ENCODE measurements at regions not wholly inside any gene's neighbourhood (a gene's known extent, or its start where the extent isn't known, plus 50 kb on each side); places are given as distances from the start of the nearest gene placed in this dataset.
A peak's percentile ranks its signal among the peaks of the same experiment; 100 is the strongest.

DNA sequence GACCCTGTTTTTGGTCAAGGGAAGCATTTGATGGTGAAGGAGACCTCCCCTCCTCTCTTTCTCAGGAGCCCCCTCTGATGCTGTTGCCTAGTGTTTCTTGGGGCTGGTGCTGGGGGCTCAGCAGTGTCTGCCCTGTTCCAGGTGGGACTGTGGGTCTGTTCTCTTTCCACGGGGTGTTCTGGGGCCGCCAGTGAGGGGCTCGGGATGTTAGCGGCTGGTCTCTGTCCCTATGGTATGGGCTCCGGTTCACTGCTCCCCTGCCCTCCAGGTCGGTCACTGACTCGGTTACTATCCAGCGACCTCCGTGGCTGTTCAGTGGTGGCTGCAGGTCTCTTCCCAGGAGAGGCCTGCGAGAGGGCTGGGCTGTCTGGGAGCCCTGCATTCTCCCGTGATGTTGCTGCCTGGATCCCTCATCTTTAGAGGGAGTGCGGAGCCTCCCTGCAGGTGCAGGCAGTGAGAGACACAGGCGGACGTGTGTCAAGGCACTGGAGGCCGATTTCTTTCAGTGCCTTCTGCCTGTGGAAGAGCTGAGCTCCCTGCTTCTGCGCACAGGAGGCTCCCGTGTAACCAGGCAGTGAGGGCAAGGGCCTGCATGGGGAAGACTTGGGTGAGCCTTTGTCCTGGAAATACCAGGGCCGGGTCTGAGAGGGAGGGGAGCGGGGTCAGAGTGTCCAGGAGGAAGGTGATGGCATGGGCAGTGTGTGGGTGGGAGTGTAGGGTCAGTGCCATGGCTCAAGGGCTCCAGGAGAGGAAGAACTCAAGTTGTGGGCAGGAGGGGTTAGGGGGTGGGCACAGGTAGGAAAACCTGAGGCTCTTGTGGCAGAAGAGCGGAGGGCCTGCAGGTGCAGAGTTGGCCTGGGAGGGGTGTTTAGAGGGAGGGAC, 362.6 kb downstream of the TMEM121 start:
- 79 to 83% (median 81%) methylated on average over 19 to 20 of the region's 20 CpGs for WGBS, 3 donors
- Histone ChIP-seq H3K27me3 (ENCODE audit: insufficient read depth in 3 of 3, low read length in 2 of 3) (no peaks in the 10 kb centered on the region), H3K27ac (no peak overlapping the region), H3K4me1 (no peaks in the 10 kb centered on the region), H3K9me3 (no peaks in the 10 kb centered on the region), H3K4me3 (no peak overlapping the region), H3K36me3 (ENCODE audit: insufficient read depth in 1 of 2, low read depth in 1 of 2) (no peaks in the 10 kb centered on the region)
- TF ChIP-seq, protein P1, sequence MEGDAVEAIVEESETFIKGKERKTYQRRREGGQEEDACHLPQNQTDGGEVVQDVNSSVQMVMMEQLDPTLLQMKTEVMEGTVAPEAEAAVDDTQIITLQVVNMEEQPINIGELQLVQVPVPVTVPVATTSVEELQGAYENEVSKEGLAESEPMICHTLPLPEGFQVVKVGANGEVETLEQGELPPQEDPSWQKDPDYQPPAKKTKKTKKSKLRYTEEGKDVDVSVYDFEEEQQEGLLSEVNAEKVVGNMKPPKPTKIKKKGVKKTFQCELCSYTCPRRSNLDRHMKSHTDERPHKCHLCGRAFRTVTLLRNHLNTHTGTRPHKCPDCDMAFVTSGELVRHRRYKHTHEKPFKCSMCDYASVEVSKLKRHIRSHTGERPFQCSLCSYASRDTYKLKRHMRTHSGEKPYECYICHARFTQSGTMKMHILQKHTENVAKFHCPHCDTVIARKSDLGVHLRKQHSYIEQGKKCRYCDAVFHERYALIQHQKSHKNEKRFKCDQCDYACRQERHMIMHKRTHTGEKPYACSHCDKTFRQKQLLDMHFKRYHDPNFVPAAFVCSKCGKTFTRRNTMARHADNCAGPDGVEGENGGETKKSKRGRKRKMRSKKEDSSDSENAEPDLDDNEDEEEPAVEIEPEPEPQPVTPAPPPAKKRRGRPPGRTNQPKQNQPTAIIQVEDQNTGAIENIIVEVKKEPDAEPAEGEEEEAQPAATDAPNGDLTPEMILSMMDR (IDR thresholded peaks at IDR 0.05) = no peak
- DNase-seq = peak in 1 of 2 donors; percentile 2
- ATAC-seq = no peak
- intact Hi-C loops (cut with DNase I) = no loop called here

DNA sequence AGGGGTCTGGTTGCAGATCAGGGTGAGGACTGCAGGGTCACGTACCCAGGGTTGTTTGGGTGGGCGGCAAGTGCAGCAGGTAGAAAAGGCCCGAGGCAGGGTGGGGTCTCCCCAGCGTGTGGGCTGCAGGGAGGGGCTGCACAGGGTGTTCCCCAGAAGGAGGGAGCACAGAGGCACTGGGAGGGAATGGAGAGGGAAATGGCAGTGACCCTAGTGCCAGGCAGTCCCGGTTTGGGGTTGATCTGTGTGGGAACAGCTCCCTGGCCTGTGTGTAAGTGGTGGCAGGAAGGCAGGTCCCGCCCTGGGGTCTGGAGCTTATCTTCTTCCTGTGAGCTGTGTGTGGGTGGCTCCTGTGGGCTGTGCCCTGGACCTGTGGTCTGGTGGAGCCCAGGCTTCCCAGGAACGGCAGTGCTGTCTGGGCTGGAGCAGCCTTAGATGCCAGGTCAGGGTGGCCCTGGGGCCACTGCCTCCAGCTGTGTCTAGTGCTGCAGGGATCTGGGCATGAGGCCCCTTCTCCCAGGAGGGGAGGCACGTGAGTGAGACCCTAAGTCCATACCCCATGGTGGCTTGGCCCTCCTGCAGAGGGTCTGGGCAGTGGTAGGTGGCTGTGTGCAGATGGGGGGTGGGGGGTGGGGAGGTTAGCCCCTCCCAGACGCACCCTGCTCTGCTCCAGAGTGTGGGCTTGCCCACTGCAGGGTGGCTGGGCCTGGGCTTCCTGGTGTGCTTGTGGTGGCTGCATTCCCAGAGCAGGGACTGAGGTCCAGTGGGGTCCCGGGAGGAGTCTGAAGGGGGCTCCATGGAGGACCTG, 363.5 kb downstream of the TMEM121 start:
- DNase-seq = peak; percentile 1 to 34
- intact Hi-C loops (cut with DNase I) = no loop called here
- 68 to 70% (median 68%) methylated on average over 10 of the region's 10 CpGs for WGBS, 3 donors

DNA sequence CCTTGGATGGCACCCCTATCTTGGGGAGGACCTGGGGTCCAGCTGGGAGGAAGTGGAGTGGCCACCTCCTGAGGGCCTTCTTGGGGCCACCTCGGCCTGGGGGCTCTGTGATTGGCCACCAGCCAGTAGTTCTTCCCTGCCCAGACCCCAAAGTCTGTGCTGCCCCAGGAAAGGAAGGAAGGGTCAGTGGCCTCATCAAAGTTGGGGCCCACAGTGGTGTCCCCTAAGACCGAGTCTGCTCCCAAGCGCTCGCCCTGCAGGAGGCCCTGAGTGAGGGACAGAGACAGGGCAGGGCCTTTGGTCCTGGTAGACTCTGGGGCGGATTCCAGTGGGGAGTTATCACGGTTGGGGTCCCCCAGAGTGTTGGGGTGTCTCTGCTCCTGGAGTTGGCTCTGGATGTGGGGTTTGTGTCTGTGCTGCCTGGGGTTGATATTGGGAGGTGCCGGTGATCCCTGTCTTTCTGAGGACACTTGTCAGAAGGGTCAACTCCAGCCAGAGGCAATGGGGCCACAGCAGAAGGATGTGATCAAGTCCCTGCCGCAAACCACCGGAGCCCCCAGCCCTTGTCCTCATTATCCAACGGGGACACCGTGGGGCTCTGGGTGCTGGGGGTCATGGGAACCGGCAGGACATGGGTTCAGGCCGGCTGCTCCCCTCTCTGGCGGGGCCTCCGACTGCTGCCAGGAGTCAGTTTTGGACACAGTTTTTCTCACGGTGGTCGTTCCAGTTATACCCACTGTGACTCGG, 364.3 kb downstream of the TMEM121 start:
- Histone ChIP-seq H3K4me1 (no peaks in the 10 kb centered on the region), H3K27me3 (ENCODE audit: insufficient read depth in 3 of 3, low read length in 2 of 3) (no peaks in the 10 kb centered on the region), H3K27ac (no peak overlapping the region), H3K36me3 (ENCODE audit: insufficient read depth in 1 of 2, low read depth in 1 of 2) (no peaks in the 10 kb centered on the region), H3K9me3 (no peaks in the 10 kb centered on the region), H3K4me3 (no peak overlapping the region)
- no peak for ATAC-seq
- TF ChIP-seq, protein P1 (IDR thresholded peaks at IDR 0.05) = no peak
- 84 to 87% (median 86%) methylated on average over 16 to 18 of the region's 18 CpGs for WGBS, 3 donors
- intact Hi-C loops (cut with DNase I) = no loop called here
- DNase-seq = peak in 1 of 2 donors; percentile 9

More for the DNA sequence above, 363.5 kb downstream of the TMEM121 start:
- no peaks in the 10 kb centered on the region for H3K9me3 ChIP-seq
- H3K36me3 ChIP-seq (ENCODE audit: insufficient read depth in 1 of 2, low read depth in 1 of 2) = no peaks in the 10 kb centered on the region
- ATAC-seq = no peak
- H3K4me1 ChIP-seq = no peaks in the 10 kb centered on the region
- no peak overlapping the region for H3K27ac ChIP-seq
- H3K27me3 ChIP-seq (ENCODE audit: insufficient read depth in 3 of 3, low read length in 2 of 3) = no peaks in the 10 kb centered on the region
- no peak overlapping the region for H3K4me3 ChIP-seq
- TF ChIP-seq, protein P1 (IDR thresholded peaks at IDR 0.05) = no peak

DNA sequence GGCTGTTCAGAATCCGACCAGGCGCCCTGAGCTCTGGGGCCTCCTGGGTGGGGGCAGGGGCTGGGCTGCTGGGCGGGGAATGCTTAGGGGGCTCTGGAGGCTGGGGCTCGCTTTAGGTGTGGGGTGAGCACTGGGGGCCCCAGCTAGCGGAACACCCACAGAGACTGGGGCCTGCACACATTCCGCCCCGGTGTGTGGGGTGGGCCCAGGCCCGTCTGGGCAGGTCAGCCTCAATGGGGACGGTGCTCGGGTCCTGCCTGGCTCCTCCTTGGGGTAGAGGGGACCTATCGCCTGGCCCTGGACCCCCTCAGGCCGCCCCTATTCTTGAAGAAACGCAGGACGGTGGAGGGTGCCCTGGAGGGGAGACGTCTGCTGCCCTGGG, 364.8 kb downstream of the TMEM121 start:
- TF ChIP-seq, protein P1 (IDR thresholded peaks at IDR 0.05) = no peak
- H3K9me3 ChIP-seq = no peaks in the 10 kb centered on the region

More for the DNA sequence above, 364.8 kb downstream of the TMEM121 start:
- ATAC-seq (no peak), DNase-seq (peak in 1 of 2 donors; percentile 27)
- no peaks in the 10 kb centered on the region for H3K4me1 ChIP-seq
- H3K27me3 ChIP-seq (ENCODE audit: insufficient read depth in 3 of 3, low read length in 2 of 3) = no peaks in the 10 kb centered on the region
- WGBS, 3 donors = 64 to 88% (median 80%) methylated on average over 11 to 15 of the region's 15 CpGs
- H3K36me3 ChIP-seq (ENCODE audit: insufficient read depth in 1 of 2, low read depth in 1 of 2) = no peaks in the 10 kb centered on the region
- no peak overlapping the region for H3K4me3 ChIP-seq
- no peak overlapping the region for H3K27ac ChIP-seq
- intact Hi-C loops (cut with DNase I) = no loop called here
